K562 (cell line): ENCODE measurements at regions not wholly inside any gene's neighbourhood (a gene's known extent, or its start where the extent isn't known, plus 50 kb on each side); places are given as distances from the start of the nearest gene placed in this dataset.

ENCODE experiments used
- REST ChIP-seq, 2 experiments: fragments of 450-650 bp; formaldehyde crosslinking in 1 of 2; IDR thresholded peaks; 2 replicates each; pipeline versions ENCODE4 v1.4.0 to v1.6.1; 2014 to 2020; ENCODE audit warnings: mild to moderate bottlenecking in 2 of 2, borderline replicate concordance in 1 of 2, low read depth in 1 of 2
- TF ChIP-seq, protein P1 (sequence below): sonication (generic); formaldehyde crosslinking; IDR thresholded peaks from 2 replicates; pipeline ENCODE4 v1.8.1; 2023; ENCODE audit warnings: mild to moderate bottlenecking, missing genetic modification reagents

DNA sequence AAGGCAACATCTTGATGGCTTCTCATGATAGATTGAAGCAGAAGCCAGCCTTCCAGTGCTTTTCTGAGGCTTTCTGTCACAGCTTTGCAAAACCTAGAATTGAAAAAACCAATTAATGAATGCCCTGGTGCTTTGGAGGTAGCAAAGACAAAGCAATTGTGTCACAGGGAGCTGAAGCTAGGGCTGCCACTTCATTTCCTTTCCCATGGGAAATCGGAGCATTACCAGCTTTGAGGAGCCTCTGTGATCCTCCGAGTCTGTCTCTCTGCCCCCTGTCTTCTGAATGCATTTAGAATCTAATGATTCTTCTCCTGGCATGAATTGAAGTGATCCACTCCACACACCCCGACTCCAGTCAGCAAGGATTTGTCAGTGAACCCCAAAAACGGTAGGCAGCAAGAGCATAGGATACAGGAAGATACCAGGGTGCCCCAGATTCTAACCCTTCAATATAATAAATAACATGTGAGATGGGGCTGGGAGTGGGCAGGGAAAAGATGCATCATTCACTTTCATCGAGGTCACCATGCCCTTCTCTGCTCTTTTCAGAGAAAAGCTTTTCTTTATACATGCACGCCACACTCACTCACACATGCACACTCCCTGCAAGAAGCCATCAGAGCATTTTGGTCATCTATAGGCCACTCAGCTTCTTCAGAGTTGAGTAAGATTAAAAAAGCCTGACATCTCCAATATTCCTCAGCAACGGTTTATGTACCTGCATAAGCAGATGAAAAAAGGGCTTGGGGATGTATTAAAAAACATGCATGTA lies 247.7 kb upstream of the ZNF462 start (continued):
- TF ChIP-seq REST (IDR thresholded peaks at IDR 0.05; ENCODE audit: borderline replicate concordance) (no peak), REST (CRISPR knock-in tag; IDR thresholded peaks at IDR 0.05; ENCODE audit: low read depth) (no peak)
- TF ChIP-seq, protein P1, sequence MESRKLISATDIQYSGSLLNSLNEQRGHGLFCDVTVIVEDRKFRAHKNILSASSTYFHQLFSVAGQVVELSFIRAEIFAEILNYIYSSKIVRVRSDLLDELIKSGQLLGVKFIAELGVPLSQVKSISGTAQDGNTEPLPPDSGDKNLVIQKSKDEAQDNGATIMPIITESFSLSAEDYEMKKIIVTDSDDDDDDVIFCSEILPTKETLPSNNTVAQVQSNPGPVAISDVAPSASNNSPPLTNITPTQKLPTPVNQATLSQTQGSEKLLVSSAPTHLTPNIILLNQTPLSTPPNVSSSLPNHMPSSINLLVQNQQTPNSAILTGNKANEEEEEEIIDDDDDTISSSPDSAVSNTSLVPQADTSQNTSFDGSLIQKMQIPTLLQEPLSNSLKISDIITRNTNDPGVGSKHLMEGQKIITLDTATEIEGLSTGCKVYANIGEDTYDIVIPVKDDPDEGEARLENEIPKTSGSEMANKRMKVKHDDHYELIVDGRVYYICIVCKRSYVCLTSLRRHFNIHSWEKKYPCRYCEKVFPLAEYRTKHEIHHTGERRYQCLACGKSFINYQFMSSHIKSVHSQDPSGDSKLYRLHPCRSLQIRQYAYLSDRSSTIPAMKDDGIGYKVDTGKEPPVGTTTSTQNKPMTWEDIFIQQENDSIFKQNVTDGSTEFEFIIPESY: no peak
